Neuron (in vitro differentiated cells): ENCODE measurements at regions not wholly inside any gene's neighbourhood (a gene's known extent, or its start where the extent isn't known, plus 50 kb on each side); places are given as distances from the start of the nearest gene placed in this dataset.

Experiments used
- H2AFZ ChIP-seq: one replicate; pipeline ENCODE4 v1.6.1; 2013; ENCODE audit warnings: low read depth, mild to moderate bottlenecking, inconsistent platforms, low read length, moderate library complexity
- H3K27me3 ChIP-seq: one replicate; pipeline ENCODE4 v1.6.1; 2013; ENCODE audit warnings: low read length; ENCODE audit not compliant: insufficient read depth
- H3K36me3 ChIP-seq: one replicate; pipeline ENCODE4 v1.6.1; 2013; ENCODE audit warnings: low read length; ENCODE audit not compliant: insufficient read depth
- H3K4me1 ChIP-seq: one replicate; pipeline ENCODE4 v1.6.1; 2013; ENCODE audit warnings: low read length; ENCODE audit not compliant: insufficient read depth
- H3K4me3 ChIP-seq: 2 replicates; pipeline ENCODE4 v1.5.1; 2013; ENCODE audit warnings: mild to moderate bottlenecking, low read length, moderate library complexity
- H3K9me3 ChIP-seq: one replicate; pipeline ENCODE4 v1.6.1; 2013; ENCODE audit warnings: low read length

DNA sequence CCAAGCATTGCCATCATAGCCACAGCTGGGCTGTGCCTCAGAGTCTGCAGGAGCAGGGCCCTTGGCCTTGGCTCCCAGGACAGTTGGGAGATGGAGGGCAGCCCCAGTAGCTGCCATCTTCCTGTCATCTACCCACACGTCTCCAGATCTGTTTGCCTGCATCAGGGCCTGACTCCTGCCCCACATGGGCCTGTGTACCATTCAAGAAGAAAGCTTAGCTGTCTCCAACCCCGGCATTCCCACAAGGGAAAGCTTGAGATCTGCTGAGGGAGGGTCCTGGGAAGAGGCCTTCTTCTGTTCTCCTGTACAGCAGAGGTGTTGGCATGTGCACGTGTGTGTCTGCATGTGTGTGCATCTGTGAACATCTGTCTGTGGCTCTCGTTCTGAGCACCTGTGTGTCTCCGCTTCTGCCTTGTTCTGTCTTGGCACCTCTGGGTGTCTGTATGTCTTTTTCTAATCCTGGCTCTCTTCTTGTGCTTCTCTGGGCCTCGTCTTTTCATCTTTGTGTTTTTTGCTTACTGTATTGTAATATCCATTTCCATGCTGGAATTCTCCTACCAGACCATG is 122.2 kb downstream of the MRM1 start:
- Histone ChIP-seq H3K9me3 (no peaks in the 10 kb centered on the region), H3K27me3 (peaks cover 21% of the 10 kb centered on the region), H3K4me3 (no peak overlapping the region), H3K36me3 (no peaks in the 10 kb centered on the region), H2AFZ (no peak overlapping the region), H3K4me1 (peaks cover 27% of the 10 kb centered on the region)

DNA sequence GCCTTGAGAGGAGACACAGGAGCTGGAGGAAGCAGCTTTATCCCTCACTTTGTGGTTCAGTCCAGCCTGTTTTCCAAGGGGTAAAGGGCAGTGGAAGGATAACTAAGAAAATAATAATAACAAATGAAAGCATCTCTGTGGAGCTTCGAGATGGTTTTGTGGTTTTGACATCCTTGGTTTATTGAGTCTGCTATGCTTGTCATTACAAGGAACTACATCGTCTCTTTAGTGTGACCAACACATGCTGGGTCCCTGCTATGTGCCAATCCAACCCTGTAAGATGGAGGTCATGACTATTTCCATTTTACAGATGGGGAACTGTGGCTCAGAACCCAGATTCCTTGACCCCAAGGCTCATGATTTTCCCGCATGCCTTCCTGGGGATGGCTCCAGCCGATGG is 124.8 kb downstream of the MRM1 start:
- Histone ChIP-seq H3K4me3 (no peak overlapping the region), H3K4me1 (peaks cover 28% of the 10 kb centered on the region), H3K9me3 (no peaks in the 10 kb centered on the region), H3K27me3 (peaks cover 24% of the 10 kb centered on the region), H3K36me3 (no peaks in the 10 kb centered on the region), H2AFZ (no peak overlapping the region)

DNA sequence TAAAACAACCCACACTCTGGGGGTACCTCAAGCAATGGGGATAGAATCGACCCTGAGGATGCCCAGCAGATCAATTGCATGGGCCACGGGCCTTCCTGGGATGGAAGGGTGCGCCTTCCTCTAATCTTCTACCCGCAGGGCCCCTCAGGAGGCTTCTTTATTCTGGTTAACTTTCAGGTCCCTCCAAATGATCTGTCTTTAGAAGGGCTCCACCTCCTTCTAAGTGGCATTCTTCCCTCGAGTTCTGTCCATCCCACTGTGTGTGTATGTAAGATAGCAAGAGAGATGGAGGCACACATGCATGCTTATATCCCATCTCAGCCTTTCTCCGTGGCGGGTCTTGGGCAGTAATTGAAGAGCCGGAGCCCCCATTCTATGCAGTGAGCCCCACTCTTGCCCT is 125.7 kb downstream of the MRM1 start:
- H2AFZ ChIP-seq = no peak overlapping the region
- H3K27me3 ChIP-seq = peaks cover 24% of the 10 kb centered on the region
- H3K4me3 ChIP-seq = no peak overlapping the region
- H3K4me1 ChIP-seq = peaks cover 26% of the 10 kb centered on the region
- no peaks in the 10 kb centered on the region for H3K36me3 ChIP-seq
- no peaks in the 10 kb centered on the region for H3K9me3 ChIP-seq

DNA sequence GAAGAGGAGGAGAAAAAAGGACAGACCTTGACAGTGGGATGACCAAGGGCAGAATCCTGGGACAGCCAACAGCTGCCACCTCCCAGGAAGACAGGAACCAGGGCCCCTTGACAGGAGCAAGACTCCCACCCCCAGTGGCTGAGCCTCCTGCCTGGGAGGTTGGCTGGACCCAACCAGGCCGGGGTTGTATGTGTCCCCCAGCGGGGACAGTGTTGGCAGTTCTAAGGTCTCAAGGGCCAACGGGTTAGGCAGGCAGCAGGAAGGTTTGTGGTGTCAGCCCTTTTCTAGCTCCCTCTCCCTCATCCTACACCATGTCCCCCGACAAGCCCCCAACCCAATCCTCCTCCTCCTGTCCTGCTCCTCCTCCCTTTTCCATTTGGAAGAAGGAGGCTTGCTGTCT is 126.2 kb downstream of the MRM1 start:
- Histone ChIP-seq H3K4me1 (peaks cover 22% of the 10 kb centered on the region), H3K27me3 (peaks cover 24% of the 10 kb centered on the region), H3K36me3 (no peaks in the 10 kb centered on the region), H3K9me3 (no peaks in the 10 kb centered on the region), H3K4me3 (no peak overlapping the region), H2AFZ (peak overlapping the region; percentile 30)

DNA sequence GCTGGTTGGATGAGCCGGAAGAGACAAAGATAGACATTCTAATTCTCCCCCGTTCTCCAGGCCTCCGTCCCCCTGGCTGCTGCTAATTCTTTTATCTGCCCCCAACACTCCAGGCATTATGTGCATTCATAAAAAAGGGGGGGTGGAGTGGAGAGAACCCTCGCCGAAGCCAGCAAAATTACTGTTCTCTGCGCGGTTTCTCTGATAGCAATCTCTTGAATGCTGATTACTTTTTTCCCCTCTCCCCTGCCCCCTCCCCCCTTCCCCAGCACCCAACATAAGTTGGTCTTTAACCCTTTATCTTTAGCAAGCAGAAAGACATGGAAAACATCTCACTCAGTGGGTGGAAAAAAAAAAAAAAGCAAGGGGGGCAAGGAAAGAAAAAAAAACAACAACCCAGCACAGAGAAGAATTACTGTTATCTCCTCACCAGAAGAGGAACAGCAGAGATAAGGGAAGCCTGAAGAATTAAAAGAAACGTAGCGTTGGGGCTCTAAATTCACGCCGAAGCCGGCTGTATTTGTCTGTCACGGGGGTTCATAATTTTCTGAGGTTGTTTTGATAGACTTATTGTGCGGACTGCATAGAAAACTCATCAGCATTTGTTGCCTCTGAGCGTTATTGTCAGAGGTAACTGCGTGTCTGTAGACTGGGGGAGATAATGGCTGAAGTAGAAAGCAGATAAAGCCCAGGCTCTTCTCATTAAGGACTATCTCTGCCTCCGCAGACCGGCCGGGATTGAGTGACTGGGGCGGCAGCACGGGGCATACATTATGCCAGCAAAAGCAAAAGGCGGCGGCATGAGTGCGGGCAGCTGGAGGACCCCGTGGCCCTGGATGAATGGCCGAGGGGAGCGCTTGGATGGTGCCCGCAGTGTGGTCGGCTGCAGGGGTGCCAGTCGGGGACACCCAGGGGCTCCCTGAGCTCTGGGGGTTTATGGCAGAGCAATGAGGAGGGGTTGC is 126.9 kb downstream of the MRM1 start:
- H3K36me3 ChIP-seq = no peaks in the 10 kb centered on the region
- no peak overlapping the region for H3K4me3 ChIP-seq
- H3K27me3 ChIP-seq = peaks cover 24% of the 10 kb centered on the region

DNA sequence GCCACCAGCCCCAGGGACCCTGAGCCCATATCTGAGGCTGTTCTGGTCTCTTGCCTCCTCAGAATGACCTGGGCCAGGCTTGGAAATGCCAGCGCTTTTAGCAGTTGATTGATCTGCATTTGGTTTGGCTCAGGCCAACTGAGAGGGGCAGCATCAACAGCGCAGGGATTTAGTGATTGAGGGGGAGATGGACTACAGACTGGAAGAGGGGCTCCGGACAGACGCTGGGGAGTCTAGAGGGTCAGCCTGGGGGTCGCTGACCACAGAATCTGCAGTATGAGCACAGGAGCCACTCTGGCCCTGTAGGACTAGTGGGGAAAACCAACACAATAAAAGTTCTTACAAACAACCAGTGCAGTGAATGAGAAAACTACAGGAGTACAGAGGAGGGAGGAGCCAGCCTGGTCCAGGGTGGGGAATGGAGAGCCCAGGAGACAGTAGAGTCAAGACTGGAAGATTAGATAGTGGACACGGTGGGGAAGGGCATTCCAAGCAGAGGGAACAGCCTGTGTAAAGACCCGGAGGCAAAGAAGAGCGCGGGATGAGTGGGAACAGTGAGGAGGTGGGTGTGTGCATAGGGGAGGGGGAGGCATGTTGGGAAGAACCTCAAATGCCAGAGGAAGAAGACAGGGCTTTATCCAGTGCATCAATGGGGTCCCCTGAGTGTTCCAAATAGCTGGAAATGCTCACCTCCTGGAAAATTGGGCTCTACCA is 128.9 kb downstream of the MRM1 start:
- Histone ChIP-seq H2AFZ (no peak overlapping the region), H3K27me3 (peaks cover 22% of the 10 kb centered on the region), H3K36me3 (no peaks in the 10 kb centered on the region), H3K4me1 (peaks cover 21% of the 10 kb centered on the region), H3K4me3 (no peak overlapping the region), H3K9me3 (no peaks in the 10 kb centered on the region)

More for the DNA sequence above, 126.9 kb downstream of the MRM1 start:
- Histone ChIP-seq H3K4me1 (peaks cover 21% of the 10 kb centered on the region), H2AFZ (peak overlapping the region; percentile 30), H3K9me3 (no peaks in the 10 kb centered on the region)

DNA sequence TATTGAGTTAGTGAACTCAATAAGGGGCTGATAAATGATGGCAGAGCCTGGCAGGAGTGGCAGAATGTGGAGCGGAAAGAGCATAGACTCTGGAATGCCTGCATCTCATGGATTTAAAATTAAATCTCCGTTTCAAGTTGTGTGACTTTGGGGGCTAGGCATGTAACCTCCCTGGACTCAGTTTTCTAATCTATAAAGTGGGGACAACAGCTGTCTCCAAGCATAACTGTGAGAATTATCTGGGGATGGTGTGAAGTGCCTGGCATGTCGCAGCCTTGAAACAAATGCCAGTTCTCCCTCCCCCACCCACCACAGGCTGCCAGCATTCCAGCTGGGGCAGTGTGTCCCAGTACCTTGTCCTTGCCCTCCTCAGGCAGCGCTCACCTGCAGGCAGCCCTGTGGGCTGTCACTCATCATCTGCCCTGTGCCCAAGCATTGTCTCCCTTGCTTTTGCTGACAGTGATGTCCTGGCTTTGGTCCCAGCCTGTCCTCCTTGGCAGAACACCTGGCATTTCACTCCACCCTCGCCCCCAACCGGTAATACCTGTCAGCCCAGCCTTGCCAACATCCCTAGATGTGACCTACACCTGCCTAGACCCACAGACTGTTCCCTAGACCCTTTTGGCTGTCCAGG is 129.6 kb downstream of the MRM1 start:
- no peak overlapping the region for H2AFZ ChIP-seq
- H3K4me1 ChIP-seq = peaks cover 21% of the 10 kb centered on the region
- H3K36me3 ChIP-seq = no peaks in the 10 kb centered on the region
- H3K9me3 ChIP-seq = no peaks in the 10 kb centered on the region
- H3K4me3 ChIP-seq = no peak overlapping the region
- peaks cover 22% of the 10 kb centered on the region for H3K27me3 ChIP-seq

DNA sequence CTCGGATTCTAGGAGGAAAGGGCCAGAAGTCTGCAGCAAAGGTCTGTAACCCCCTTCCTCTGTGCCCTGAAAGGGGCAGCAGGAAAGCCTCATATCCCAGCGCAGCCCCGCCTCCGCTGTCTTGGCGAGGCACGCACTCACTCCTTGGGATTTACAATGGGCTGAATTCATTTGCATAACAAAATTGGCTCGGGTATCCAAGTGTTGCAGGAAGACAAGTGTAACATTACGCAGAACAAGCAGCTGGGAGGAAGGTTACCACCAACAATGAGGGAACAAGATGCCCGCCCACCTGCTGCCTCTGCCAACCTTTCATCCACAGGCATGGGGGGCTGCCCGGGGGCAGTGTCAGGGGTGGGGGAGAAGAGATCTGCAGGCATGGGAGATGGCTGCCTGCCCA is 130.4 kb downstream of the MRM1 start:
- peaks cover 17% of the 10 kb centered on the region for H3K27me3 ChIP-seq
- H3K4me1 ChIP-seq = peaks cover 21% of the 10 kb centered on the region
- H2AFZ ChIP-seq = no peak overlapping the region
- no peaks in the 10 kb centered on the region for H3K36me3 ChIP-seq
- no peaks in the 10 kb centered on the region for H3K9me3 ChIP-seq
- H3K4me3 ChIP-seq = no peak overlapping the region

DNA sequence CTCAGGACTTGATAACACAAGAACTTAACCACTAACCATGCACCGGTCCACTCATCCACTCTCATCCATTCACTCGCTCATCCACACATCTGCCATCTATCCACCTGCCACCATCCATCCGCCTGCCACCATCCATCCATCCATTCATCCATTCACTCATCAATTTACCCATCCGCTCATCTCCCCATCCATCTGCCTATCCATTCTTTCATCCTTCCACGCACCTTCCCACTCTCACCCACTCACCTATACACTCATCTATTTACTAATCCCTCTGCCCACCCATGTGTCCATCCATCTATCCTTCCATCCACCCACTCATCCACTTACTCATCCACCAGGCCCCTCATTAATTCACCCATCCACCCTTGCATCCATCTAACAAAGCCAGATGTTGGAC is 131.0 kb downstream of the MRM1 start:
- no peaks in the 10 kb centered on the region for H3K36me3 ChIP-seq
- H3K27me3 ChIP-seq = peaks cover 12% of the 10 kb centered on the region
- H3K4me1 ChIP-seq = peaks cover 20% of the 10 kb centered on the region
- no peak overlapping the region for H3K4me3 ChIP-seq
- no peaks in the 10 kb centered on the region for H3K9me3 ChIP-seq
- no peak overlapping the region for H2AFZ ChIP-seq

DNA sequence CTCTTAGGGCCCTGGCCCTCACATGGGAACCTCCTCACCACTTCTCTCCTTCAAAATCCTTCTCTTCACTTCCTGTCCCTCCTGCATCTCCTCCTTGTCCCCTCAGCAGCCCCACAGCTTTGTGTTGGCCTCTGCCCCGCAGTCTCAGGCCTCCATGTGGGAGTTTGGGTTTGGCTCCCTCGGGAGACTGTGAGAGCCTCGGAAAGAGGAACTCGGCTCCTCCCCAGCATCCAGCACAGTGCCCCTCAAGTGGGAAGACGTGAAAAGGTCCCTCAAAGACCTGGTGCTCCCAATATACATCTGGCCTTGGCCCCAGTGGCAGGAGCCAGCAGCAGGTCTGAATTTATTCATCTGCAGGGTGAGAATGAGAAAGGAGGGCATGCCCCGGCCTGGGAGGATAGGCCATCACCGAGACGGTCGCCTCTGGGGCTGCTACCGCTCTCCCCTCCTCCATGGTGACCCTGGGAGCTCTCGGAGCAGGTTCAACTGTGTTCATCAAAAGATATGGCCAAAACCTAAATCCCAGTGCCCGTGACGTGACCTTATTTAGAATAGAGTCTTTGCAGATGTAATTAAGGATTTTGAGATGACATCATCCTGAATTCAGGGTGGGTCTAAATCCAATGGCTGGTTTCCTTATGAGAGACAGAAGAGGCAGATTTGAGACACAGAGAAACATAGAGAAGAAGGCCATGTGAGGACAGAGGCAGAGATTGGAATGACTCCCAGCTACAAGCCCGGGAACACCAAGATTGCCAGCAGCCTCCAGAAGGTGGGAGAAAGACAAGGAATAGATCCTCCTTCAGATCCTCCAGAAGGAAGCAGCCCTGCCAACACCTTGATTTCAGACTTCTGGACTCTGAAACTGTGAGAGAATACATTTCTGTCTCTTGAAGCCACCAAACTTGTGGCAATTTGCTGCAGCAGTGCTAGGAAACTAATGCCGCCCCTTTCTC is 135.1 kb downstream of the MRM1 start:
- no peak overlapping the region for H2AFZ ChIP-seq
- no peaks in the 10 kb centered on the region for H3K36me3 ChIP-seq
- peaks cover 6% of the 10 kb centered on the region for H3K4me1 ChIP-seq
- H3K4me3 ChIP-seq = no peak overlapping the region
- no peaks in the 10 kb centered on the region for H3K27me3 ChIP-seq
- H3K9me3 ChIP-seq = no peaks in the 10 kb centered on the region

DNA sequence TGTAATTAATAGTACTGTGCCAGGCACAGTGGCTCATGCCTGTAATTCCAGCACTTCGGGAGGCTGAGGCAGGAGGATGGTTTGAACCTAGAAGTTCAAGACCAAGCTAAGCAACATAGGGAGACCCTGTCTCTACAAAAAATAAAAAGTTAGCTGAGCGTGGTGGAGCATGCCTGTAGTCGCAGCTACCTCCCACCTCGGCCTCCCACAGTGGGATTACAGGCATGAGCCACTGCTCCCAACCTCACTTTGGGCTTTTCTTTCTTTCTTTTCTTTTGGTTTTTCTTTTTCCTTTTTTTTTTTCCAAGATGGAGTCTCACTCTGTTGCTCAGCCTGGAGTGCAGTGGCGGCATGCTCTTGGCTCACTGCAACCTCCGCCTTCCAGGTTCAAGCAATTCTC is 137.8 kb downstream of the MRM1 start:
- no peaks in the 10 kb centered on the region for H3K36me3 ChIP-seq
- peaks cover 1% of the 10 kb centered on the region for H3K9me3 ChIP-seq
- no peak overlapping the region for H3K4me3 ChIP-seq
- H2AFZ ChIP-seq = no peak overlapping the region
- H3K4me1 ChIP-seq = peaks cover 10% of the 10 kb centered on the region
- H3K27me3 ChIP-seq = no peaks in the 10 kb centered on the region

DNA sequence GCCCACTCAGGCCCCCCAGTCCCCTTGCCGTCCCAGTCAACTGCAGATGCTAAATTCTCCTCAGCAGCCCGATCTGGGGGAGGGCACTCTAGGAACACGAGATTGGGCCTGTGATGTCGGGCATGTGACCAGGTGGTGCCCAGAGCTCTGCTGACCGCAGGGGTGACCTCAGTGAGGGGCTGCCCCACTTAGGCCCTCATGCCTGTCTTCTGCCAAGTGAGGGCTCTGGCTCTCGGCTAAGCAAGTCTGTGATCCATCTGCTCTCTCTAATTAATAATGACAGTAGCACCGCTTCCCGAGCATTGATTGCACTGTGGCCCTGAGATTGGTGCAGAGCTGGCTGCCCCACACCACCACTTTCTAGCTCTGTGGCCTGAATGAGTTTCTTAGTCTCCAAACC is 138.8 kb downstream of the MRM1 start:
- Histone ChIP-seq H3K27me3 (no peaks in the 10 kb centered on the region), H3K4me1 (peaks cover 10% of the 10 kb centered on the region), H3K9me3 (peaks cover 1% of the 10 kb centered on the region), H3K4me3 (no peak overlapping the region), H3K36me3 (no peaks in the 10 kb centered on the region), H2AFZ (no peak overlapping the region)
